Tibial nerve (tissue), 4 donors: ENCODE measurements at regions not wholly inside any gene's neighbourhood (a gene's known extent, or its start where the extent isn't known, plus 50 kb on each side); places are given as distances from the start of the nearest gene placed in this dataset.

Source experiments
- EP300 ChIP-seq, 2 donors: sonication (generic); formaldehyde crosslinking; IDR thresholded peaks; one replicate each; pipeline ENCODE4 v1.6.1; 2017; ENCODE audit warnings: antibody characterized with exemption in 2 of 2, mild to moderate bottlenecking in 1 of 2
- POLR2A ChIP-seq, 2 donors: fragments of 450-650 bp; IDR thresholded peaks; one replicate each; pipeline ENCODE4 v1.6.1; 2017; ENCODE audit warnings: antibody characterized with exemption in 2 of 2, mild to moderate bottlenecking in 2 of 2, moderate library complexity in 2 of 2
- TF ChIP-seq, protein P1 (sequence below), 5 experiments: fragments of 200-600 bp in 3 of 5; fragments of 450-650 bp in 2 of 5; sonication (generic) in 3 of 5; IDR thresholded peaks; one replicate each; pipeline ENCODE4 v1.5.1; 2016 to 2019; ENCODE audit warnings: antibody characterized with exemption in 5 of 5, mild to moderate bottlenecking in 3 of 5, moderate library complexity in 2 of 5

DNA sequence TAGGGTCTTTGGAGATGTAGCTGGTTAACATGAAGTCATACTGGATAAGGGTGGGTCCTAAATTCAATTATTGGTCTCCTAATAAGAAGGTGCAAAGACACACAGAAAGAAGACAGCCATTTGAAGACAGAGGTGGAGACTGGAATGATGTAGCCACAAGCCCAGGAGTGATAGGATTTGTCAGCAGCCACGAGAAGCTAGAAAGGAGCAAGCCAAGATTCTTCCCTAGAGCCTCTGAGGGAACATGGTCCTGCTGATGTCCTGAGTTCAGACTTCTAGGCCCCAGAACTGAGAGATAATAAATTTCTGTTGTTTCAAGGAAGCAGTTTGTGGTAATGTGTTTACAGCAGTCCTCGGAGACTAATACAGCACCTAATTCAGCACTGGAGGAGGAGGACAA, 203.3 kb upstream of the SRRM4 start:
- TF ChIP-seq, protein P1, sequence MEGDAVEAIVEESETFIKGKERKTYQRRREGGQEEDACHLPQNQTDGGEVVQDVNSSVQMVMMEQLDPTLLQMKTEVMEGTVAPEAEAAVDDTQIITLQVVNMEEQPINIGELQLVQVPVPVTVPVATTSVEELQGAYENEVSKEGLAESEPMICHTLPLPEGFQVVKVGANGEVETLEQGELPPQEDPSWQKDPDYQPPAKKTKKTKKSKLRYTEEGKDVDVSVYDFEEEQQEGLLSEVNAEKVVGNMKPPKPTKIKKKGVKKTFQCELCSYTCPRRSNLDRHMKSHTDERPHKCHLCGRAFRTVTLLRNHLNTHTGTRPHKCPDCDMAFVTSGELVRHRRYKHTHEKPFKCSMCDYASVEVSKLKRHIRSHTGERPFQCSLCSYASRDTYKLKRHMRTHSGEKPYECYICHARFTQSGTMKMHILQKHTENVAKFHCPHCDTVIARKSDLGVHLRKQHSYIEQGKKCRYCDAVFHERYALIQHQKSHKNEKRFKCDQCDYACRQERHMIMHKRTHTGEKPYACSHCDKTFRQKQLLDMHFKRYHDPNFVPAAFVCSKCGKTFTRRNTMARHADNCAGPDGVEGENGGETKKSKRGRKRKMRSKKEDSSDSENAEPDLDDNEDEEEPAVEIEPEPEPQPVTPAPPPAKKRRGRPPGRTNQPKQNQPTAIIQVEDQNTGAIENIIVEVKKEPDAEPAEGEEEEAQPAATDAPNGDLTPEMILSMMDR (IDR thresholded peaks at IDR 0.05): no peak
- TF ChIP-seq POLR2A (IDR thresholded peaks at IDR 0.05): no peak
- TF ChIP-seq EP300 (IDR thresholded peaks at IDR 0.05): no peak
